Activated T-cell treated with anti-CD3 and anti-CD28 coated beads, Interleukin-2, amount 50 U/mL, for 4 hours (primary cell): ENCODE measurements at regions not wholly inside any gene's neighbourhood (a gene's known extent, or its start where the extent isn't known, plus 50 kb on each side); places are given as distances from the start of the nearest gene placed in this dataset.

Source experiments
- ATAC-seq, 2 donors: fragments of 200-7000 bp; cut with Tn5 transposase; one replicate each; pipeline ENCODE4 v1.10.0; 2021
- DNase-seq: peaks from one replicate; pipeline ENCODE4 v3.0.0-alpha.2; 2020
- H3K27me3 Mint-ChIP-seq: one replicate; pipeline ENCODE4 v1.8.0; 2021; ENCODE audit warnings: low read depth, mixed read lengths
- H3K36me3 Mint-ChIP-seq: one replicate; pipeline ENCODE4 v1.8.0; 2022; ENCODE audit warnings: mixed read lengths; ENCODE audit not compliant: insufficient read depth
- H3K4me1 Mint-ChIP-seq: one replicate; pipeline ENCODE4 v1.8.0; 2021; ENCODE audit warnings: low read depth, mixed read lengths
- H3K4me3 Mint-ChIP-seq: one replicate; pipeline ENCODE4 v1.8.0; 2021; ENCODE audit warnings: mild to moderate bottlenecking, moderate library complexity, mixed read lengths
- H3K9me3 Mint-ChIP-seq: one replicate; pipeline ENCODE4 v1.8.0; 2021; ENCODE audit warnings: mixed read lengths

- no peaks in the 10 kb centered on the region for H3K4me1 Mint-ChIP-seq
- H3K36me3 Mint-ChIP-seq: no peaks in the 10 kb centered on the region
- H3K9me3 Mint-ChIP-seq: peaks cover 5% of the 10 kb centered on the region
- no peak overlapping the region for H3K4me3 Mint-ChIP-seq
- DNase-seq (no peak), ATAC-seq (no peak)
- no peaks in the 10 kb centered on the region for H3K27me3 Mint-ChIP-seq
Measured at GRCh38 chr10:105656856-105657255, 1015.8 kb downstream of the SORCS3 start.

DNA sequence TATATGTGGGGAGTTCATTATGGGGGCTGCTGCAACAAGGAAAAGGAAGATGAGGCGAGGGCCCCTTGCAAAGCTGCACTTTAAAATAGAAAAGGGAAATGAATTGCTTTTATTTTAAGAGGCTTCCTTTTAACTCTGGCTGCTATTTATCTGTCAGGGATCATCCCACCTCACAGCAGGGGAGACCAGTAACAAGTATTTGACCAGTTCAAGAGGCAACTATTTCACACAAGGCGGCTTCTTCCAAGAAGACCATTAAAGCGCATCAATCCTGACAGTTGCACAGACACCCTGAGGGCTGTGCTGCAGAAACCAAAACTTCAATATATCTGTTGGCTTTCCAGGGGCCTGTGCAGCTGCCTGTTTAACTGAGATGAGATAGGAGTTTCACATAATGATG is 1009.2 kb downstream of the SORCS3 start:
- DNase-seq (no peak), ATAC-seq (no peak)
- Mint-ChIP-seq H3K36me3 (no peaks in the 10 kb centered on the region), H3K4me3 (no peak overlapping the region), H3K4me1 (no peaks in the 10 kb centered on the region), H3K9me3 (peaks cover 2% of the 10 kb centered on the region), H3K27me3 (no peaks in the 10 kb centered on the region)

- Mint-ChIP-seq H3K4me3 (no peak overlapping the region), H3K9me3 (no peaks in the 10 kb centered on the region), H3K27me3 (no peaks in the 10 kb centered on the region), H3K4me1 (no peaks in the 10 kb centered on the region), H3K36me3 (no peaks in the 10 kb centered on the region)
- DNase-seq (no peak), ATAC-seq (no peak)
Measured at GRCh38 chr10:105647354-105647753, 1006.3 kb downstream of the SORCS3 start.

DNA sequence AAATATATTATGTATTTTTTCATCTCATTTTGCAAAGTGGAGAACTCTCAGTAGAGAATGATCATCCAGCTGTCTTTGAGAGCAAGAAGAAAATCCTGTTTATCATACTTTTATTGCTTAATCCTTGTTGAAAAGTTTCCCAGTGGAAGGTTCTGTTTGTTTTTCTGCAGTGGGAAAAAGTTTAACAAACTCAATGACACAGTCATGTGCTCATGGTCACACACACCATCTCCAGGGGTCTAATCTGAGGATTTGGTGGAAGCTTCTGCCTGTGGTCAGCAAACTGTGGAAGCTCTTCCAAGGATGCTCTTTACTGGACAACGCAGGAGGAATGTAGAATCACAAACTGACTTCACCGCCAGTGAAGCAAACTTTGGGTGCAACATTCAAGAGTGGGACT is 1003.9 kb downstream of the SORCS3 start:
- Mint-ChIP-seq H3K27me3 (no peaks in the 10 kb centered on the region), H3K4me3 (no peak overlapping the region), H3K9me3 (peaks cover 5% of the 10 kb centered on the region), H3K36me3 (no peaks in the 10 kb centered on the region), H3K4me1 (no peaks in the 10 kb centered on the region)
- DNase-seq (no peak), ATAC-seq (no peak)

- ATAC-seq (no peak), DNase-seq (no peak)
- Mint-ChIP-seq H3K36me3 (no peaks in the 10 kb centered on the region), H3K9me3 (peaks cover 5% of the 10 kb centered on the region), H3K4me1 (no peaks in the 10 kb centered on the region), H3K4me3 (no peak overlapping the region), H3K27me3 (no peaks in the 10 kb centered on the region)
Measured at GRCh38 chr10:105644559-105644958, 1003.5 kb downstream of the SORCS3 start.

DNA sequence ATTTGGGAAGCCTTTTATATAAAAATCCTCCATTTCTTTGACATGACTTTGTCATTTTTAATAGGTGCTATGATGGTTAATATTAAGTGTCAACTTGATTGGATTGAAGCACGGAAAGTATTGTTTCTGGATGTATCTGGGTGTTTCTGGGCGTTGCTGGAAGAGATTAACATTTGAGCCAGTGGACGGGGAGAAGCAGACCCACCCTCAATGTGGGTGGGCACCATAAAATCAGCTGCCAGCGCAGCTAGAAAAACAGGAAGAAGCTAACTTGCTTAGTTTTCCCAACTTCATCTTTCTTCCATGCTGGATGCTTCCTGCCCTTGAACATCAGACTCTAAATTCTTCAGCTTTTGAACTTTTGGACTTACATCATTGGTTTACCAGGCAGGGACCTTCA is 1003.0 kb downstream of the SORCS3 start:
- no peak overlapping the region for H3K4me3 Mint-ChIP-seq
- no peaks in the 10 kb centered on the region for H3K27me3 Mint-ChIP-seq
- peaks cover 5% of the 10 kb centered on the region for H3K9me3 Mint-ChIP-seq
- H3K36me3 Mint-ChIP-seq: no peaks in the 10 kb centered on the region
- no peaks in the 10 kb centered on the region for H3K4me1 Mint-ChIP-seq
- ATAC-seq (no peak), DNase-seq (no peak)

DNA sequence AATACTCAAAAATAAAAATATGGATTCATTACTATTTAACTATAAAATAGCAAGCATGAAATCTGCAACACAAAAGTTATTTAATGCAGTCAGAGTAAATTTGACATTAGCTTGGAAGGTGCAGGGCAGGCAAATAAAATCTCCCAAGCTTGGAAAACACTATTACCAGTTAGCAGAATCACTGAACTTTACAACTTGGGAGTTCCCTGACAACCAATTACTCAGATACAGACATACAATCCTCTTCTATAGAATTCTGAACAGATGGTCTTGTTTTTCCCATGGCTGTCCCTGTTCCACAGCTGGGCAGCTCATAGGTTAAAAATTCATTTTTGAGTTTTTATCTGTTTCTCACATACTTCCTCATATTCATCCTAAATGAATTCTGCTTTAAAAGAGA is 1002.6 kb downstream of the SORCS3 start:
- Mint-ChIP-seq H3K36me3 (no peaks in the 10 kb centered on the region), H3K4me1 (no peaks in the 10 kb centered on the region), H3K27me3 (no peaks in the 10 kb centered on the region), H3K9me3 (peaks cover 5% of the 10 kb centered on the region), H3K4me3 (no peak overlapping the region)
- DNase-seq (no peak), ATAC-seq (no peak)

GRCh38 chr10:105634281-105634680 is 993.2 kb downstream of the SORCS3 start:
- DNase-seq (no peak), ATAC-seq (no peak)
- Mint-ChIP-seq H3K27me3 (no peaks in the 10 kb centered on the region), H3K4me3 (no peak overlapping the region), H3K4me1 (no peaks in the 10 kb centered on the region), H3K9me3 (peaks cover 5% of the 10 kb centered on the region), H3K36me3 (no peaks in the 10 kb centered on the region)

DNA sequence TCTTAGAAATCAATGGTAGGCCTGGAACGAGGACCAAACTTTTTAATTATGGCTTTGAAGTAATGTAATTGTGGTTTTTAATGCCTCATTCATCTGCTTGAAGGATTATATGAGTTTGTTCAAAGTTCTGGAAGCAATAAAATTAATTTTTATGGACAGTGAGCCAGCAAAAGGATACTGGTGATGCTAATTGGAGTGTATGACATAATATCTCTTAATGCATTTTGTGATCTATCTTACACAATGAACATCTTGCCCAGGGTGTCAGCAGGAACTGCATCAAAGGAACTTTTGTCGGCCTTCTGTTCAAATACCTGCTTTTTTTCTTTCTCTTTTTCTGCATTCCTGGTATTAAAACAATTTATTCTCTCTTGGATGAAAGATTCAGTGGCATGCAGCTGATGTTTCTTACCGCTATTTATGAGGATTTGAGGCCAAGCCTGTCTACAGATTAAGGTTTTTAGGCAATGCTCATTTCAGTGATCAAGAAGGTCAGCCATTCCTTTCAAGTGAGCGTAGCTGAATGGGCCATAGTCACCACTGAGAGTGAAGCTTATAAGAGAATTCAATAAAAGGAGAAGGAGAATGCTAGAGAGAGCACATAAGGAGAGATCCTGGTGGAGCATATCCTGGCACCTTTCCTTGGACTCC is 974.8 kb downstream of the SORCS3 start:
- H3K4me1 Mint-ChIP-seq: no peaks in the 10 kb centered on the region
- no peaks in the 10 kb centered on the region for H3K36me3 Mint-ChIP-seq
- H3K27me3 Mint-ChIP-seq: no peaks in the 10 kb centered on the region
- H3K4me3 Mint-ChIP-seq: no peak overlapping the region
- H3K9me3 Mint-ChIP-seq: peaks cover 4% of the 10 kb centered on the region
- ATAC-seq (no peak), DNase-seq (no peak)

- no peaks in the 10 kb centered on the region for H3K4me1 Mint-ChIP-seq
- H3K4me3 Mint-ChIP-seq: no peak overlapping the region
- no peak for DNase-seq
- H3K9me3 Mint-ChIP-seq: peaks cover 8% of the 10 kb centered on the region
- H3K36me3 Mint-ChIP-seq: no peaks in the 10 kb centered on the region
- H3K27me3 Mint-ChIP-seq: no peaks in the 10 kb centered on the region
- ATAC-seq: no peak
Measured at GRCh38 chr10:105611244-105611798, 970.2 kb downstream of the SORCS3 start.

GRCh38 chr10:105609451-105609850 is 968.4 kb downstream of the SORCS3 start:
- Mint-ChIP-seq H3K4me1 (no peaks in the 10 kb centered on the region), H3K27me3 (no peaks in the 10 kb centered on the region), H3K9me3 (peaks cover 8% of the 10 kb centered on the region), H3K36me3 (no peaks in the 10 kb centered on the region), H3K4me3 (no peak overlapping the region)
- ATAC-seq (no peak), DNase-seq (no peak)

DNA sequence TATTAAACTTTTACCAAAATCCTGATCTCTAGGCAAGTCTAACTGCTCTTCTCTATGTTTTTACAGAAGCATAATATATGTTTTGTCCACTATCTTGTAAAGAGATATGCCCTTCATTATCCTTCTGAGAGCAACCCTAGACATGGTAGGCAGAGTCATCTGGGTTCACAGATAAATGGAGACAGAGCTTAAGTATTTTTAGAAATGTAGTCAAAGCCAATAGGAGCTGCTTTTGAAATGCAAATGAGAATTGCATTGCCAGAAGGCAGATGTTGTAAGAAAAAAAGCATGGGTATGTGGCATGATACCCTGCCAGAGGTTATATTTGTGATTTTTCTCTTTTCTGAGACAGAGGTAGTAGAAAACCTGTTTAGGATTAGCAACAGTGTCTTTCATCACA is 964.8 kb downstream of the SORCS3 start:
- no peak overlapping the region for H3K4me3 Mint-ChIP-seq
- ATAC-seq (no peak), DNase-seq (no peak)
- H3K4me1 Mint-ChIP-seq: no peaks in the 10 kb centered on the region
- no peaks in the 10 kb centered on the region for H3K27me3 Mint-ChIP-seq
- peaks cover 13% of the 10 kb centered on the region for H3K9me3 Mint-ChIP-seq
- no peaks in the 10 kb centered on the region for H3K36me3 Mint-ChIP-seq

DNA sequence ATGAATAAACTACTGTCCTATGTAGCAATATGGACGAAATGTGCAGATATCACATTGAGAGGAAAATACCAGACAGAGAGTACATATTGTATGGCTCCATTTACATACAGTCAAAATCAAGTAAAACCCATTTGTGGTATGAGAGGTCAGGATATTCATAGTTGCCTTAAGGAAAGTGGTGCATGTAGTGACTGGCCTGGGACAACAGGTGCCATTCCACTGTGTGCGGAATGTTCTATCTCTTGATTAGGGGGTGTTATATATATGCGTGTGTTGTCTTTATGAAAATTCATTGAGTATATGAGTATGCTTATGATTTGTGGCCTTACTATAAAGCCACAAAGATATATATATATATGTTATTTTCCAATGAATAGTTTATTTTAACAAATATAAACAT is 964.0 kb downstream of the SORCS3 start:
- peaks cover 13% of the 10 kb centered on the region for H3K9me3 Mint-ChIP-seq
- DNase-seq (no peak), ATAC-seq (no peak)
- no peaks in the 10 kb centered on the region for H3K27me3 Mint-ChIP-seq
- H3K4me1 Mint-ChIP-seq: no peaks in the 10 kb centered on the region
- H3K4me3 Mint-ChIP-seq: no peak overlapping the region
- H3K36me3 Mint-ChIP-seq: no peaks in the 10 kb centered on the region

GRCh38 chr10:105598207-105598606 is 957.1 kb downstream of the SORCS3 start:
- Mint-ChIP-seq H3K36me3 (no peaks in the 10 kb centered on the region), H3K4me3 (no peak overlapping the region), H3K9me3 (peaks cover 5% of the 10 kb centered on the region), H3K27me3 (no peaks in the 10 kb centered on the region), H3K4me1 (no peaks in the 10 kb centered on the region)
- DNase-seq (no peak), ATAC-seq (no peak)

GRCh38 chr10:105597312-105597711 is 956.2 kb downstream of the SORCS3 start:
- ATAC-seq (no peak), DNase-seq (no peak)
- H3K9me3 Mint-ChIP-seq: no peaks in the 10 kb centered on the region
- H3K4me3 Mint-ChIP-seq: no peak overlapping the region
- no peaks in the 10 kb centered on the region for H3K4me1 Mint-ChIP-seq
- no peaks in the 10 kb centered on the region for H3K36me3 Mint-ChIP-seq
- no peaks in the 10 kb centered on the region for H3K27me3 Mint-ChIP-seq
